Suprapubic skin (tissue), 4 donors: ENCODE measurements at regions not wholly inside any gene's neighbourhood (a gene's known extent, or its start where the extent isn't known, plus 50 kb on each side); places are given as distances from the start of the nearest gene placed in this dataset.

Experiments
- CTCF ChIP-seq, 2 donors: fragments of 200-600 bp in 1 of 2; fragments of 450-650 bp in 1 of 2; sonication (generic) in 1 of 2; IDR thresholded peaks; one replicate each; pipeline ENCODE4 v1.5.1; 2016 to 2019; ENCODE audit warnings: antibody characterized with exemption in 2 of 2, mild to moderate bottlenecking in 1 of 2, moderate library complexity in 1 of 2
- EP300 ChIP-seq: sonication (generic); formaldehyde crosslinking; IDR thresholded peaks from one replicate; pipeline ENCODE4 v1.6.1; 2017; ENCODE audit warnings: antibody characterized with exemption
- POLR2A ChIP-seq, 2 donors: fragments of 450-650 bp; IDR thresholded peaks; one replicate each; pipeline ENCODE4 v1.6.1; 2017; ENCODE audit warnings: antibody characterized with exemption in 2 of 2, mild to moderate bottlenecking in 2 of 2, moderate library complexity in 2 of 2
- POLR2AphosphoS5 ChIP-seq, 3 donors: sonication (generic); formaldehyde crosslinking; IDR thresholded peaks; one replicate each; pipeline ENCODE4 v1.6.1; 2017; ENCODE audit warnings: antibody characterized with exemption in 3 of 3

GRCh38 chr11:112615238-112615637 lies 346.0 kb upstream of the NCAM1 start:
- no peak for TF ChIP-seq CTCF (IDR thresholded peaks at IDR 0.05)
- no peak for TF ChIP-seq POLR2A (IDR thresholded peaks at IDR 0.05)
- no peak for TF ChIP-seq POLR2AphosphoS5 (IDR thresholded peaks at IDR 0.05)
- TF ChIP-seq EP300, result no peak
